H1 (cell line): ENCODE measurements at regions not wholly inside any gene's neighbourhood (a gene's known extent, or its start where the extent isn't known, plus 50 kb on each side); places are given as distances from the start of the nearest gene placed in this dataset.
A peak's percentile ranks its signal among the peaks of the same experiment; 100 is the strongest.

Experiments used
- PHF8 ChIP-seq: fragments of 200-600 bp; sonication (generic); conservative IDR thresholded peaks from 2 replicates; pipeline ENCODE4 v1.7.1; 2012; ENCODE audit warnings: low read depth, mild to moderate bottlenecking, inconsistent platforms, low read length, moderate library complexity
- POU5F1 ChIP-seq: IDR thresholded peaks from 2 replicates; pipeline ENCODE4 v1.6.1; 2011; ENCODE audit warnings: low read depth, mild to moderate bottlenecking, low read length, moderate library complexity
- SIN3A ChIP-seq, 2 experiments: IDR thresholded peaks in 1 of 2; conservative IDR thresholded peaks in 1 of 2; 2 replicates each; pipeline ENCODE4 v1.6.1; 2011 to 2012; ENCODE audit warnings: low read length in 2 of 2, improper control_type of control experiment in 1 of 2, low read depth in 1 of 2, mild to moderate bottlenecking in 1 of 2
- SIRT6 ChIP-seq: IDR thresholded peaks from one replicate; pipeline ENCODE4 v1.7.1; 2012; ENCODE audit warnings: low read length, inconsistent platforms
- SP1 ChIP-seq: IDR thresholded peaks from 2 replicates; pipeline ENCODE4 v1.6.1; 2011; ENCODE audit warnings: low read depth, low read length
- SP2 ChIP-seq: IDR thresholded peaks from 2 replicates; pipeline ENCODE4 v1.6.1; 2012; ENCODE audit warnings: mild to moderate bottlenecking, low read length, inconsistent platforms
- TAF1 ChIP-seq: IDR thresholded peaks from 2 replicates; pipeline ENCODE4 v1.6.1; 2011; ENCODE audit warnings: mild to moderate bottlenecking, low read depth, low read length
- YY1 ChIP-seq: IDR thresholded peaks from 2 replicates; pipeline ENCODE4 v1.6.1; 2011; ENCODE audit warnings: low read depth, mild to moderate bottlenecking, low read length
- TF ChIP-seq, protein P1 (sequence below): fragments of 300-600 bp; sonication (generic); IDR thresholded peaks from 2 replicates; pipeline ENCODE4 v1.7.1; 2012; ENCODE audit warnings: low read length, moderate library complexity, mild to moderate bottlenecking, inconsistent platforms; ENCODE audit not compliant: insufficient replicate concordance
- TF ChIP-seq, protein P2 (sequence below): IDR thresholded peaks from 2 replicates; pipeline ENCODE4 v1.6.1; 2012; ENCODE audit warnings: inconsistent platforms

DNA sequence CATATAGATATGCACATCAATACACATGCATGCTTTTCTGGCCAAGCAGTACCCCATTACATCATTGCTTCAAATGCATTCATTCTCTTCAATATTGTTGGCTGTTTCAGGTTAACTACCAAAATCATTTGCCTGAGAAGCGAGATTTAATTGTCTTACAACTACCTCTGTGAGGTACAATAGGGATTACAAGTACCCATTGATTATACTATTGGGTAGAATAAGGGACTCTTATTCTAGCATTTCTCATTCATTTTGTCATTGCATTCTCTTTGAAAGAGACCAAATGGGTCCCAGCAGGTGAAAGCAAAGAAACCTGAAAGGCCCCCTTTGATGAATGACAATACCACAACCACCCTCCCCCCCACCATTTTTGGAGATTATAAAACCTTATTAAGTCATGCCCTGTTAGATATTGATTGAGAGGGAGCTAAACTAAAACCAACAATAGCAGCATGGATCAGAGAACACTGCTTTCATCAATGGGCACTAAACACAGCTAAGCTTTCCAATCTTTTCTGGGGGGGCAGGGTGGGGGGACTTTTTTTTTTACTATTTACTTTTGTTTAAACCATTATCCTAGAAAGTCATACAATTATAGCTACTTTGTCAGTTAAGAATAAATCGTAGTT lies 375.0 kb upstream of the CCNH start (continued):
- no peak for TF ChIP-seq SP2
- TF ChIP-seq PHF8: no peak
- TF ChIP-seq TAF1: no peak
- TF ChIP-seq, protein P1, sequence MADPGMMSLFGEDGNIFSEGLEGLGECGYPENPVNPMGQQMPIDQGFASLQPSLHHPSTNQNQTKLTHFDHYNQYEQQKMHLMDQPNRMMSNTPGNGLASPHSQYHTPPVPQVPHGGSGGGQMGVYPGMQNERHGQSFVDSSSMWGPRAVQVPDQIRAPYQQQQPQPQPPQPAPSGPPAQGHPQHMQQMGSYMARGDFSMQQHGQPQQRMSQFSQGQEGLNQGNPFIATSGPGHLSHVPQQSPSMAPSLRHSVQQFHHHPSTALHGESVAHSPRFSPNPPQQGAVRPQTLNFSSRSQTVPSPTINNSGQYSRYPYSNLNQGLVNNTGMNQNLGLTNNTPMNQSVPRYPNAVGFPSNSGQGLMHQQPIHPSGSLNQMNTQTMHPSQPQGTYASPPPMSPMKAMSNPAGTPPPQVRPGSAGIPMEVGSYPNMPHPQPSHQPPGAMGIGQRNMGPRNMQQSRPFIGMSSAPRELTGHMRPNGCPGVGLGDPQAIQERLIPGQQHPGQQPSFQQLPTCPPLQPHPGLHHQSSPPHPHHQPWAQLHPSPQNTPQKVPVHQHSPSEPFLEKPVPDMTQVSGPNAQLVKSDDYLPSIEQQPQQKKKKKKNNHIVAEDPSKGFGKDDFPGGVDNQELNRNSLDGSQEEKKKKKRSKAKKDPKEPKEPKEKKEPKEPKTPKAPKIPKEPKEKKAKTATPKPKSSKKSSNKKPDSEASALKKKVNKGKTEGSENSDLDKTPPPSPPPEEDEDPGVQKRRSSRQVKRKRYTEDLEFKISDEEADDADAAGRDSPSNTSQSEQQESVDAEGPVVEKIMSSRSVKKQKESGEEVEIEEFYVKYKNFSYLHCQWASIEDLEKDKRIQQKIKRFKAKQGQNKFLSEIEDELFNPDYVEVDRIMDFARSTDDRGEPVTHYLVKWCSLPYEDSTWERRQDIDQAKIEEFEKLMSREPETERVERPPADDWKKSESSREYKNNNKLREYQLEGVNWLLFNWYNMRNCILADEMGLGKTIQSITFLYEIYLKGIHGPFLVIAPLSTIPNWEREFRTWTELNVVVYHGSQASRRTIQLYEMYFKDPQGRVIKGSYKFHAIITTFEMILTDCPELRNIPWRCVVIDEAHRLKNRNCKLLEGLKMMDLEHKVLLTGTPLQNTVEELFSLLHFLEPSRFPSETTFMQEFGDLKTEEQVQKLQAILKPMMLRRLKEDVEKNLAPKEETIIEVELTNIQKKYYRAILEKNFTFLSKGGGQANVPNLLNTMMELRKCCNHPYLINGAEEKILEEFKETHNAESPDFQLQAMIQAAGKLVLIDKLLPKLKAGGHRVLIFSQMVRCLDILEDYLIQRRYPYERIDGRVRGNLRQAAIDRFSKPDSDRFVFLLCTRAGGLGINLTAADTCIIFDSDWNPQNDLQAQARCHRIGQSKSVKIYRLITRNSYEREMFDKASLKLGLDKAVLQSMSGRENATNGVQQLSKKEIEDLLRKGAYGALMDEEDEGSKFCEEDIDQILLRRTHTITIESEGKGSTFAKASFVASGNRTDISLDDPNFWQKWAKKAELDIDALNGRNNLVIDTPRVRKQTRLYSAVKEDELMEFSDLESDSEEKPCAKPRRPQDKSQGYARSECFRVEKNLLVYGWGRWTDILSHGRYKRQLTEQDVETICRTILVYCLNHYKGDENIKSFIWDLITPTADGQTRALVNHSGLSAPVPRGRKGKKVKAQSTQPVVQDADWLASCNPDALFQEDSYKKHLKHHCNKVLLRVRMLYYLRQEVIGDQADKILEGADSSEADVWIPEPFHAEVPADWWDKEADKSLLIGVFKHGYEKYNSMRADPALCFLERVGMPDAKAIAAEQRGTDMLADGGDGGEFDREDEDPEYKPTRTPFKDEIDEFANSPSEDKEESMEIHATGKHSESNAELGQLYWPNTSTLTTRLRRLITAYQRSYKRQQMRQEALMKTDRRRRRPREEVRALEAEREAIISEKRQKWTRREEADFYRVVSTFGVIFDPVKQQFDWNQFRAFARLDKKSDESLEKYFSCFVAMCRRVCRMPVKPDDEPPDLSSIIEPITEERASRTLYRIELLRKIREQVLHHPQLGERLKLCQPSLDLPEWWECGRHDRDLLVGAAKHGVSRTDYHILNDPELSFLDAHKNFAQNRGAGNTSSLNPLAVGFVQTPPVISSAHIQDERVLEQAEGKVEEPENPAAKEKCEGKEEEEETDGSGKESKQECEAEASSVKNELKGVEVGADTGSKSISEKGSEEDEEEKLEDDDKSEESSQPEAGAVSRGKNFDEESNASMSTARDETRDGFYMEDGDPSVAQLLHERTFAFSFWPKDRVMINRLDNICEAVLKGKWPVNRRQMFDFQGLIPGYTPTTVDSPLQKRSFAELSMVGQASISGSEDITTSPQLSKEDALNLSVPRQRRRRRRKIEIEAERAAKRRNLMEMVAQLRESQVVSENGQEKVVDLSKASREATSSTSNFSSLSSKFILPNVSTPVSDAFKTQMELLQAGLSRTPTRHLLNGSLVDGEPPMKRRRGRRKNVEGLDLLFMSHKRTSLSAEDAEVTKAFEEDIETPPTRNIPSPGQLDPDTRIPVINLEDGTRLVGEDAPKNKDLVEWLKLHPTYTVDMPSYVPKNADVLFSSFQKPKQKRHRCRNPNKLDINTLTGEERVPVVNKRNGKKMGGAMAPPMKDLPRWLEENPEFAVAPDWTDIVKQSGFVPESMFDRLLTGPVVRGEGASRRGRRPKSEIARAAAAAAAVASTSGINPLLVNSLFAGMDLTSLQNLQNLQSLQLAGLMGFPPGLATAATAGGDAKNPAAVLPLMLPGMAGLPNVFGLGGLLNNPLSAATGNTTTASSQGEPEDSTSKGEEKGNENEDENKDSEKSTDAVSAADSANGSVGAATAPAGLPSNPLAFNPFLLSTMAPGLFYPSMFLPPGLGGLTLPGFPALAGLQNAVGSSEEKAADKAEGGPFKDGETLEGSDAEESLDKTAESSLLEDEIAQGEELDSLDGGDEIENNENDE: peak; percentile 96
- peak; percentile 100 for TF ChIP-seq POU5F1
- peak; percentile 92 for TF ChIP-seq SP1
- TF ChIP-seq YY1: no peak
- TF ChIP-seq SIN3A (conservative IDR thresholded peaks at IDR 0.05 in 1 of 2, IDR thresholded peaks at IDR 0.05 in 1 of 2; ENCODE audit: low read depth in 1 of 2, low read length in 2 of 2): no peak
- TF ChIP-seq, protein P2, sequence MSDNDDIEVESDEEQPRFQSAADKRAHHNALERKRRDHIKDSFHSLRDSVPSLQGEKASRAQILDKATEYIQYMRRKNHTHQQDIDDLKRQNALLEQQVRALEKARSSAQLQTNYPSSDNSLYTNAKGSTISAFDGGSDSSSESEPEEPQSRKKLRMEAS: no peak
- no peak for TF ChIP-seq SIRT6
